IMR-90 (cell line): ENCODE measurements at regions not wholly inside any gene's neighbourhood (a gene's known extent, or its start where the extent isn't known, plus 50 kb on each side); places are given as distances from the start of the nearest gene placed in this dataset.
A peak's percentile ranks its signal among the peaks of the same experiment; 100 is the strongest.

Experiments used
- ATAC-seq: fragments of 200-7000 bp; cut with Tn5 transposase; 2 replicates; pipeline ENCODE4 v1.9.1; 2020; ENCODE audit warnings: low read depth, mild to moderate bottlenecking, moderate library complexity
- BruUV-seq: library from RNA; stranded (reverse); fragments of 400-500 nt; replicated peaks from 2 replicates; lab custom pipeline; 2021; lab: Mats Ljungman, UMichigan
- CTCF ChIA-PET: fragments of 300-600 bp; formaldehyde crosslinking; extraction: SDS; loops from one replicate; lab custom pipeline; 2021; ENCODE audit warnings: antibody characterized with exemption; lab: Yijun Ruan, JAX
- POLR2A ChIA-PET: fragments of 300-600 bp; sonication (Branson Sonifier 250); formaldehyde crosslinking; loops from one replicate; lab custom pipeline; 2022; ENCODE audit warnings: antibody characterized with exemption; ENCODE audit not compliant: unreplicated experiment; lab: Charles Lee
- DNase-seq: peaks from one replicate; pipeline ENCODE4 v3.0.0; 2013
- H2AFZ ChIP-seq: replicated peaks from 2 replicates; pipeline ENCODE3; 2013; ENCODE audit warnings: low read length, mild to moderate bottlenecking; ENCODE audit not compliant: poor library complexity
- H2AK5ac ChIP-seq: 2 replicates; pipeline ENCODE4 v1.6.1; 2013; ENCODE audit warnings: low read depth, low read length, inconsistent platforms
- H2AK9ac ChIP-seq: replicated peaks from 2 replicates; pipeline ENCODE3; 2013; ENCODE audit warnings: mild to moderate bottlenecking, low read depth, low read length, moderate library complexity; ENCODE audit not compliant: poor library complexity
- H2BK120ac ChIP-seq: 2 replicates; pipeline ENCODE4 v1.6.1; 2013; ENCODE audit warnings: low read depth, low read length, inconsistent platforms
- H2BK15ac ChIP-seq: 3 replicates; pipeline ENCODE4 v1.6.1; 2013; ENCODE audit warnings: low read depth, low read length, inconsistent platforms
- H2BK20ac ChIP-seq: 2 replicates; pipeline ENCODE4 v1.6.1; 2013; ENCODE audit warnings: low read depth, mild to moderate bottlenecking, inconsistent platforms, low read length, moderate library complexity
- H2BK5ac ChIP-seq: 2 replicates; pipeline ENCODE4 v1.6.1; 2013; ENCODE audit warnings: mild to moderate bottlenecking, low read depth, low read length, inconsistent platforms; ENCODE audit not compliant: poor library complexity, severe bottlenecking
- H3K14ac ChIP-seq: replicated peaks from 2 replicates; pipeline ENCODE4 v1.6.1; 2013; ENCODE audit warnings: low read depth, low read length, inconsistent platforms
- H3K18ac ChIP-seq: 2 replicates; pipeline ENCODE4 v1.6.1; 2013; ENCODE audit warnings: low read depth, low read length, control low read depth
- H3K23ac ChIP-seq: 2 replicates; pipeline ENCODE4 v1.6.1; 2013; ENCODE audit warnings: low read depth, low read length, inconsistent platforms
- H3K27ac ChIP-seq: 2 replicates; pipeline ENCODE4 v1.5.1; 2013; ENCODE audit warnings: mild to moderate bottlenecking, control low read depth, low read length; ENCODE audit not compliant: insufficient read depth
- H3K27me3 ChIP-seq: 2 replicates; pipeline ENCODE4 v1.6.1; 2013; ENCODE audit warnings: low read length; ENCODE audit not compliant: control insufficient read depth, insufficient read depth
- H3K36me3 ChIP-seq: 2 replicates; pipeline ENCODE4 v1.6.1; 2013; ENCODE audit warnings: low read length, mixed read lengths; ENCODE audit not compliant: control insufficient read depth, insufficient read depth
- H3K4ac ChIP-seq: 2 replicates; pipeline ENCODE4 v1.6.1; 2013; ENCODE audit warnings: low read depth, low read length, inconsistent platforms
- H3K4me1 ChIP-seq: 2 replicates; pipeline ENCODE4 v1.6.1; 2013; ENCODE audit warnings: low read length, mixed read lengths; ENCODE audit not compliant: control insufficient read depth, insufficient read depth
- H3K4me2 ChIP-seq: 2 replicates; pipeline ENCODE4 v1.6.1; 2013; ENCODE audit warnings: low read depth, mild to moderate bottlenecking, control low read depth, low read length, moderate library complexity
- H3K4me3 ChIP-seq: 2 replicates; pipeline ENCODE4 v1.5.1; 2013; ENCODE audit warnings: low read depth, mild to moderate bottlenecking, control low read depth, low read length, moderate library complexity; ENCODE audit not compliant: insufficient read depth
- H3K56ac ChIP-seq: 2 replicates; pipeline ENCODE4 v1.6.1; 2013; ENCODE audit warnings: low read length, inconsistent platforms; ENCODE audit not compliant: insufficient read depth; ENCODE audit errors: extremely low read depth
- H3K79me1 ChIP-seq, 2 experiments: 2 replicates each; pipeline ENCODE4 v1.6.1; 2013; ENCODE audit warnings: low read length in 2 of 2, inconsistent platforms in 1 of 2, low read depth in 1 of 2
- H3K9ac ChIP-seq: 2 replicates; pipeline ENCODE4 v1.6.1; 2013; ENCODE audit warnings: low read depth, low read length, control low read depth
- H3K9me1 ChIP-seq: 2 replicates; pipeline ENCODE4 v1.6.1; 2013; ENCODE audit warnings: low read length, inconsistent platforms; ENCODE audit not compliant: insufficient read depth
- H3K9me3 ChIP-seq: 2 replicates; pipeline ENCODE4 v1.6.1; 2013; ENCODE audit warnings: low read length; ENCODE audit not compliant: control insufficient read depth, insufficient read depth
- H4K20me1 ChIP-seq: 2 replicates; pipeline ENCODE4 v1.6.1; 2013; ENCODE audit warnings: low read length, inconsistent platforms; ENCODE audit not compliant: insufficient read depth
- H4K5ac ChIP-seq: 2 replicates; pipeline ENCODE4 v1.6.1; 2013; ENCODE audit warnings: mild to moderate bottlenecking, low read depth, low read length, control low read depth
- H4K8ac ChIP-seq, 2 experiments: 2 replicates each; pipeline ENCODE4 v1.6.1; 2013; ENCODE audit warnings: low read depth in 2 of 2, low read length in 2 of 2, control low read depth in 1 of 2, inconsistent platforms in 1 of 2
- H4K91ac ChIP-seq: 2 replicates; pipeline ENCODE4 v1.6.1; 2013; ENCODE audit warnings: low read depth, low read length, inconsistent platforms; ENCODE audit not compliant: insufficient read depth
- CEBPB ChIP-seq: IDR thresholded peaks from 2 replicates; pipeline ENCODE4 v1.6.1; 2012; ENCODE audit warnings: low read depth, low read length, improper control_type of control experiment
- POLR2A ChIP-seq: IDR thresholded peaks from 2 replicates; pipeline ENCODE4 v1.6.1; 2012; ENCODE audit warnings: mild to moderate bottlenecking, low read depth, low read length
- WGBS, 2 experiments: methylation state at CpG; one replicate each; pipeline versions ENCODE4 v1.1.5 to v1.1.7; 2013; ENCODE audit warnings: missing lambda C conversion rate in 2 of 2; ENCODE audit not compliant: insufficient read length in 1 of 2; ENCODE audit errors: extremely low coverage in 2 of 2; 5-methylcytosine and 5-hydroxymethylcytosine counted together
- dilution Hi-C: fragments of 300-500 bp; cut with HindIII; formaldehyde crosslinking; loops from one replicate; pipeline ENCODE4 v1.14.3; 2018; ENCODE audit warnings: low sequenced_read_pairs; ENCODE audit not compliant: unreplicated experiment
- in situ Hi-C: fragments of 300-500 bp; cut with MboI; formaldehyde crosslinking; loops from 3 replicates; pipeline ENCODE4 v1.14.3; 2019; ENCODE audit warnings: low sequenced_read_pairs, inconsistent platforms, mixed read lengths
- intact Hi-C: fragments of 100-400 bp; cut with micrococcal nuclease; formaldehyde crosslinking; loops from 2 replicates; pipeline ENCODE4 v1.10.0; 2022

GRCh38 chr3:154775821-154776548 is 304.1 kb upstream of the MME start:
- peak; percentile 51; the same call in 1 of the 2 replicates for TF ChIP-seq CEBPB
- no peak for TF ChIP-seq POLR2A
- no peak overlapping the region for H2AK9ac ChIP-seq
- 17% methylated on average over 1 of the region's 1 CpG; no CpG with 5 or more reads in 1 of the 2 experiments for WGBS, 2 experiments
- H4K20me1 ChIP-seq: no peaks in the 10 kb centered on the region
- H3K9me1 ChIP-seq: peaks cover 3% of the 10 kb centered on the region
- no peak overlapping the region for H3K18ac ChIP-seq
- no peaks in the 10 kb centered on the region for H3K36me3 ChIP-seq
- H3K27me3 ChIP-seq: no peaks in the 10 kb centered on the region; the same call in 1 of the 2 replicates
- 0 out of 2 replicates have a peak overlapping the region, but pooled peaks have one; percentile 2 for H2AK5ac ChIP-seq
- BruUV-seq: no TSS peak
- dilution Hi-C loops (no loop called here), in situ Hi-C loops (no loop called here), intact Hi-C loops (loop anchor here (5.0 kb wide), 2 partner anchors 111 to 301 kb away; no protein-coding TSS in a partner anchor)
- no peak overlapping the region for H3K4ac ChIP-seq
- peaks cover 7% of the 10 kb centered on the region for H3K4me1 ChIP-seq
- H2BK120ac ChIP-seq: peak overlapping the region; percentile 23; the same call in 1 of the 2 replicates
- H2BK5ac ChIP-seq: no peak overlapping the region
- no peak overlapping the region for H3K27ac ChIP-seq
- H3K23ac ChIP-seq: no peak overlapping the region; the same call in 1 of the 2 replicates
- H2BK20ac ChIP-seq: no peak overlapping the region
- H4K91ac ChIP-seq: no peak overlapping the region
- H4K5ac ChIP-seq: no peak overlapping the region
- no peak overlapping the region for H2BK15ac ChIP-seq
- no peak overlapping the region for H2AFZ ChIP-seq
- no peak for ATAC-seq
- H3K9ac ChIP-seq: no peak overlapping the region
- DNase-seq: no peak
- no peaks in the 10 kb centered on the region for H3K9me3 ChIP-seq
- H3K56ac ChIP-seq: no peak overlapping the region
- H3K79me1 ChIP-seq: no peaks in the 10 kb centered on the region
- ChIA-PET CTCF (interaction anchor here (0.5 kb wide), 1 partner anchor 13 kb away, joined by 3 read pairs; no protein-coding TSS in a partner anchor), POLR2A (no interaction called here)
- no peak overlapping the region for H3K4me2 ChIP-seq
- no peak overlapping the region for H4K8ac ChIP-seq
- no peak overlapping the region for H3K14ac ChIP-seq
- H3K4me3 ChIP-seq: no peak overlapping the region
